ENCODE measurements at regions not wholly inside any gene's neighbourhood (a gene's known extent, or its start where the extent isn't known, plus 50 kb on each side); places are given as distances from the start of the nearest gene placed in this dataset.

- TF ChIP-seq EZH2phosphoT487 (conservative IDR thresholded peaks at IDR 0.05; ENCODE audit: low read length) = no peak
- no peak for TF ChIP-seq CTCF (IDR thresholded peaks at IDR 0.05; ENCODE audit: insufficient read depth, low read length, poor library complexity, severe bottlenecking)
- no peaks in the 10 kb centered on the region for H3K9me3 ChIP-seq (ENCODE audit: insufficient read depth, low read length)
Measured at GRCh38 chr4:112073181-112073580, 72.1 kb upstream of the FAM241A start.

GRCh38 chr4:112075129-112075753, 70.0 kb upstream of the FAM241A start:
- Histone ChIP-seq H3K4me2 (ENCODE audit: low read depth, low read length, poor library complexity, severe bottlenecking) (no peak overlapping the region), H3K9me2 (replicated peaks; ENCODE audit: insufficient read depth, low read length) (no peaks in the 10 kb centered on the region), H3K79me2 (ENCODE audit: insufficient read depth, low read length) (no peaks in the 10 kb centered on the region), H3K9me3 (ENCODE audit: insufficient read depth, low read length) (no peaks in the 10 kb centered on the region), H3F3A (ENCODE audit: insufficient read depth) (no peaks in the 10 kb centered on the region), H2AFZ (ENCODE audit: low read depth, low read length, severe bottlenecking) (no peak overlapping the region), H4K20me1 (ENCODE audit: low read depth, low read length) (no peaks in the 10 kb centered on the region), H3K36me3 (ENCODE audit: low read length) (no peaks in the 10 kb centered on the region), H3K27me3 (ENCODE audit: low read length) (no peaks in the 10 kb centered on the region), H3K27ac (ENCODE audit: low read depth, low read length) (no peak overlapping the region), H3K4me3 (ENCODE audit: insufficient read depth, low read length, poor library complexity, severe bottlenecking) (no peak overlapping the region), H3K9ac (ENCODE audit: low read length) (no peak overlapping the region)
- no peak for TF ChIP-seq EZH2phosphoT487 (conservative IDR thresholded peaks at IDR 0.05; ENCODE audit: low read length)
- TF ChIP-seq CTCF (IDR thresholded peaks at IDR 0.05; ENCODE audit: insufficient read depth, low read length, poor library complexity, severe bottlenecking) = peak; percentile 33

More at GRCh38 chr4:112073181-112073580, 72.1 kb upstream of the FAM241A start:
- H3K4me3 ChIP-seq (ENCODE audit: insufficient read depth, low read length, poor library complexity, severe bottlenecking) = no peak overlapping the region
- no peak overlapping the region for H3K27ac ChIP-seq (ENCODE audit: low read depth, low read length)
- no peaks in the 10 kb centered on the region for H3K27me3 ChIP-seq (ENCODE audit: low read length)
- no peaks in the 10 kb centered on the region for H3K36me3 ChIP-seq (ENCODE audit: low read length)
- no peak overlapping the region for H3K9ac ChIP-seq (ENCODE audit: low read length)
- H3K4me2 ChIP-seq (ENCODE audit: low read depth, low read length, poor library complexity, severe bottlenecking) = no peak overlapping the region
- no peaks in the 10 kb centered on the region for H4K20me1 ChIP-seq (ENCODE audit: low read depth, low read length)
- H3F3A ChIP-seq (ENCODE audit: insufficient read depth) = no peaks in the 10 kb centered on the region
- no peaks in the 10 kb centered on the region for H3K9me2 ChIP-seq (replicated peaks; ENCODE audit: insufficient read depth, low read length)
- no peaks in the 10 kb centered on the region for H3K79me2 ChIP-seq (ENCODE audit: insufficient read depth, low read length)
- no peak overlapping the region for H2AFZ ChIP-seq (ENCODE audit: low read depth, low read length, severe bottlenecking)

GRCh38 chr4:112075906-112076305, 69.3 kb upstream of the FAM241A start:
- Histone ChIP-seq H3K9ac (ENCODE audit: low read length) (no peak overlapping the region), H2AFZ (ENCODE audit: low read depth, low read length, severe bottlenecking) (no peak overlapping the region), H3K9me3 (ENCODE audit: insufficient read depth, low read length) (no peaks in the 10 kb centered on the region), H3K79me2 (ENCODE audit: insufficient read depth, low read length) (no peaks in the 10 kb centered on the region), H3K27ac (ENCODE audit: low read depth, low read length) (no peak overlapping the region), H3K4me3 (ENCODE audit: insufficient read depth, low read length, poor library complexity, severe bottlenecking) (no peak overlapping the region), H3K36me3 (ENCODE audit: low read length) (no peaks in the 10 kb centered on the region), H3K9me2 (replicated peaks; ENCODE audit: insufficient read depth, low read length) (no peaks in the 10 kb centered on the region), H3K4me2 (ENCODE audit: low read depth, low read length, poor library complexity, severe bottlenecking) (no peak overlapping the region), H3F3A (ENCODE audit: insufficient read depth) (no peaks in the 10 kb centered on the region), H3K27me3 (ENCODE audit: low read length) (no peaks in the 10 kb centered on the region), H4K20me1 (ENCODE audit: low read depth, low read length) (no peaks in the 10 kb centered on the region)
- TF ChIP-seq CTCF (IDR thresholded peaks at IDR 0.05; ENCODE audit: insufficient read depth, low read length, poor library complexity, severe bottlenecking) (no peak), EZH2phosphoT487 (conservative IDR thresholded peaks at IDR 0.05; ENCODE audit: low read length) (no peak)
